GM23248 (cell line): ENCODE measurements at regions not wholly inside any gene's neighbourhood (a gene's known extent, or its start where the extent isn't known, plus 50 kb on each side); places are given as distances from the start of the nearest gene placed in this dataset.

ENCODE experiments used
- EZH2 ChIP-seq: fragments of 200-600 bp; sonication (generic); IDR thresholded peaks from 2 replicates; pipeline ENCODE4 v1.6.1; 2018; ENCODE audit warnings: antibody characterized with exemption, mild to moderate bottlenecking; ENCODE audit not compliant: insufficient read depth, poor library complexity, severe bottlenecking
- EZH2phosphoT487 ChIP-seq: fragments of 200-600 bp; sonication (generic); IDR thresholded peaks from 2 replicates; pipeline ENCODE4 v1.6.1; 2018; ENCODE audit warnings: antibody characterized with exemption, moderate library complexity, mild to moderate bottlenecking, low read depth; ENCODE audit not compliant: insufficient read depth

DNA sequence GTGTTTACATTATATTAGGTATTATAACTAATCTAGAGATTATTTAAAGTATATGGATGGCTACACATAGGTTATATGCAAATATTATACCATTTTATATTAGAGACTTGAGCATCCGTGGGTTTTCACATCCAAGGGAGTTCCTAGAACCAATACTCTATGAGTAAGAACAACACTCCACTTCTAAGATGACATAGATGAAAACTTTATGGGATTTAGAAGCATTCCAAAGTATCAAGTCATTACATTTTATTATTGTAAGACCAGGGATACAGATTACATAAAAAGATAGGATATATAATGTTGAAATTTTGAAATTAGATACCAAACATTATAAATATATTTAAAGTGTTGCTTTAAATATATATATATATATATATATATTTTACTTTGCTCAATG, 207.0 kb downstream of the NAP1L3 start:
- TF ChIP-seq EZH2phosphoT487 (no peak), EZH2 (no peak)
